ENCODE measurements at regions not wholly inside any gene's neighbourhood (a gene's known extent, or its start where the extent isn't known, plus 50 kb on each side); places are given as distances from the start of the nearest gene placed in this dataset.

DNA sequence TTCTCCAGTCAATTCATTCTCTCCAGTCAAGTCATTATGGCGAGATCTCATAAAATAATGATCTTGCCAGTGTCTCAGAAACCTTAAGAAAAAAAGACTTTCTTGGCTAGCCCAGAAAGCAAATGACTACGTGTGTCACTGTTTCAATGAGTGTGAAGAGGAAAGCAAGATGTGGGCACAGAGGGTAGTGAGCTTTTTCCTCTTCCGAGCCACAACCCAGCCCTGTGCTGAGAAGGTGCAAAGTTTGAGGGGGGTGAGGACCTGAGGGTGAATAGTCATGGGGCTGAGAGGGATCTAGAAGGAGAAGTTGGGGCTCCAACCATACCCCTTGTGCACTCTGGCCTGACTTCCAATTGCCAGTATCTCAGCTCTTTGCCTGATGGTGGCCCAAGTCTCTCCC lies 85.6 kb upstream of the EGFL6 start:
- TF ChIP-seq, protein P1, sequence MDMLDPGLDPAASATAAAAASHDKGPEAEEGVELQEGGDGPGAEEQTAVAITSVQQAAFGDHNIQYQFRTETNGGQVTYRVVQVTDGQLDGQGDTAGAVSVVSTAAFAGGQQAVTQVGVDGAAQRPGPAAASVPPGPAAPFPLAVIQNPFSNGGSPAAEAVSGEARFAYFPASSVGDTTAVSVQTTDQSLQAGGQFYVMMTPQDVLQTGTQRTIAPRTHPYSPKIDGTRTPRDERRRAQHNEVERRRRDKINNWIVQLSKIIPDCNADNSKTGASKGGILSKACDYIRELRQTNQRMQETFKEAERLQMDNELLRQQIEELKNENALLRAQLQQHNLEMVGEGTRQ (CRISPR knock-in tag; IDR thresholded peaks at IDR 0.05), result no peak
- TF ChIP-seq, protein P2, sequence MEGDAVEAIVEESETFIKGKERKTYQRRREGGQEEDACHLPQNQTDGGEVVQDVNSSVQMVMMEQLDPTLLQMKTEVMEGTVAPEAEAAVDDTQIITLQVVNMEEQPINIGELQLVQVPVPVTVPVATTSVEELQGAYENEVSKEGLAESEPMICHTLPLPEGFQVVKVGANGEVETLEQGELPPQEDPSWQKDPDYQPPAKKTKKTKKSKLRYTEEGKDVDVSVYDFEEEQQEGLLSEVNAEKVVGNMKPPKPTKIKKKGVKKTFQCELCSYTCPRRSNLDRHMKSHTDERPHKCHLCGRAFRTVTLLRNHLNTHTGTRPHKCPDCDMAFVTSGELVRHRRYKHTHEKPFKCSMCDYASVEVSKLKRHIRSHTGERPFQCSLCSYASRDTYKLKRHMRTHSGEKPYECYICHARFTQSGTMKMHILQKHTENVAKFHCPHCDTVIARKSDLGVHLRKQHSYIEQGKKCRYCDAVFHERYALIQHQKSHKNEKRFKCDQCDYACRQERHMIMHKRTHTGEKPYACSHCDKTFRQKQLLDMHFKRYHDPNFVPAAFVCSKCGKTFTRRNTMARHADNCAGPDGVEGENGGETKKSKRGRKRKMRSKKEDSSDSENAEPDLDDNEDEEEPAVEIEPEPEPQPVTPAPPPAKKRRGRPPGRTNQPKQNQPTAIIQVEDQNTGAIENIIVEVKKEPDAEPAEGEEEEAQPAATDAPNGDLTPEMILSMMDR (IDR thresholded peaks at IDR 0.05), result no peak
- TF ChIP-seq CREM (CRISPR knock-in tag; IDR thresholded peaks at IDR 0.05), result no peak
- no peak for TF ChIP-seq NFYB (CRISPR knock-in tag; conservative IDR thresholded peaks at IDR 0.05; ENCODE audit: low read depth)
- TF ChIP-seq NFATC4 (CRISPR knock-in tag; IDR thresholded peaks at IDR 0.05), result no peak
- TF ChIP-seq ETV6 (CRISPR knock-in tag; IDR thresholded peaks at IDR 0.05), result no peak
